MM.1S (cell line): ENCODE measurements at regions not wholly inside any gene's neighbourhood (a gene's known extent, or its start where the extent isn't known, plus 50 kb on each side); places are given as distances from the start of the nearest gene placed in this dataset.

Source experiments
- DNase-seq: peaks from one replicate; pipeline ENCODE4 v3.0.0-alpha.2; 2015
- H2AFZ ChIP-seq: fragments of 300-600 bp; sonication (generic); 2 replicates; pipeline ENCODE4 v1.6.0; 2016; ENCODE audit warnings: antibody characterized with exemption, low read length
- H3F3A ChIP-seq: fragments of 300-600 bp; sonication (generic); 2 replicates; pipeline ENCODE4 v1.6.1; 2016; ENCODE audit warnings: mild to moderate bottlenecking, antibody characterized with exemption, low read length, moderate library complexity, mixed read lengths; ENCODE audit not compliant: insufficient read depth
- H3K27ac ChIP-seq: fragments of 300-600 bp; sonication (generic); 2 replicates; pipeline ENCODE4 v1.5.1; 2016; ENCODE audit warnings: mild to moderate bottlenecking, low read length
- H3K27me3 ChIP-seq: fragments of 300-600 bp; sonication (generic); replicated peaks from 2 replicates; pipeline ENCODE4 v1.6.0; 2016; ENCODE audit warnings: low read length; ENCODE audit not compliant: insufficient read depth
- H3K36me3 ChIP-seq: fragments of 300-600 bp; sonication (generic); replicated peaks from 2 replicates; pipeline ENCODE4 v1.6.1; 2016; ENCODE audit warnings: mild to moderate bottlenecking, low read length, mixed read lengths; ENCODE audit not compliant: insufficient read depth
- H3K4me1 ChIP-seq: fragments of 300-600 bp; sonication (generic); 2 replicates; pipeline ENCODE4 v1.6.1; 2016; ENCODE audit warnings: low read length, mixed read lengths
- H3K4me2 ChIP-seq: fragments of 300-600 bp; sonication (generic); 2 replicates; pipeline ENCODE4 v1.6.0; 2016; ENCODE audit warnings: low read depth, low read length
- H3K4me3 ChIP-seq: fragments of 300-600 bp; sonication (generic); 2 replicates; pipeline ENCODE4 v1.5.1; 2016; ENCODE audit warnings: low read length, mixed read lengths
- H3K79me2 ChIP-seq: fragments of 300-600 bp; sonication (generic); 2 replicates; pipeline ENCODE4 v1.6.1; 2016; ENCODE audit warnings: mixed run types, low read length, mixed read lengths
- H3K9ac ChIP-seq: fragments of 300-600 bp; sonication (generic); 2 replicates; pipeline ENCODE4 v1.6.1; 2016; ENCODE audit warnings: low read length, mixed read lengths
- H3K9me2 ChIP-seq: fragments of 300-600 bp; sonication (generic); replicated peaks from 2 replicates; pipeline ENCODE4 v1.6.1; 2016; ENCODE audit warnings: mild to moderate bottlenecking, low read length, mixed read lengths; ENCODE audit not compliant: insufficient read depth
- H3K9me3 ChIP-seq: fragments of 300-600 bp; sonication (generic); replicated peaks from 2 replicates; pipeline ENCODE4 v1.6.1; 2016; ENCODE audit warnings: mild to moderate bottlenecking, low read length, mixed read lengths; ENCODE audit not compliant: insufficient read depth
- H4K20me1 ChIP-seq: fragments of 300-600 bp; sonication (generic); 2 replicates; pipeline ENCODE4 v1.6.1; 2016; ENCODE audit warnings: mild to moderate bottlenecking, low read length, moderate library complexity, mixed read lengths; ENCODE audit not compliant: insufficient read depth
- EZH2 ChIP-seq: fragments of 300-600 bp; sonication (generic); optimal IDR thresholded peaks from 2 replicates; pipeline ENCODE3; 2017; ENCODE audit warnings: low read depth, mild to moderate bottlenecking, antibody characterized with exemption, low read length, mixed read lengths
- EZH2phosphoT487 ChIP-seq: fragments of 300-600 bp; sonication (generic); IDR thresholded peaks from 2 replicates; pipeline ENCODE4 v1.6.1; 2018; ENCODE audit warnings: antibody characterized with exemption, low read length
- TF ChIP-seq, protein P1 (sequence below): fragments of 300-600 bp; sonication (generic); IDR thresholded peaks from 2 replicates; pipeline ENCODE4 v1.5.1; 2016; ENCODE audit warnings: antibody characterized with exemption, low read length, mixed read lengths

DNA sequence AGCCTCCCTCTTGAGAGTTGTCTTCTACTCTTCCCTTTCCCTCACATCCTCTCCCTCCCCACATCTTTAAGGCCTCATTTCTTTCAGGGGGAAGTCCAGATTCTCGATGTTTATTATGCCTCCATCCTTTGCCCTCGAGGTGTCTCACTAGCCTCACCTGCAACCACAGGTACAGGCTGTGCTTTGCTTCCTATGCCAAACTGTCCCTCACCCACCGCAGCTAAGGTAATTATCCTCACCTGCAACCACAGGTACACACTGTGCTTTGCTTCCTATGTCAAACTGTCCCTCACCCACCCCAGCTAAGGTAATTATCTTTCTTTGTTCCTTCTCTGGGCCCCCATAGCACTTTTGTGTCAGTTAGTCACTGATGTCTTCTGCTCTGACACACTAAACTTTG is 328.1 kb upstream of the SNX7 start:
- H3K4me3 ChIP-seq = no peak overlapping the region

DNA sequence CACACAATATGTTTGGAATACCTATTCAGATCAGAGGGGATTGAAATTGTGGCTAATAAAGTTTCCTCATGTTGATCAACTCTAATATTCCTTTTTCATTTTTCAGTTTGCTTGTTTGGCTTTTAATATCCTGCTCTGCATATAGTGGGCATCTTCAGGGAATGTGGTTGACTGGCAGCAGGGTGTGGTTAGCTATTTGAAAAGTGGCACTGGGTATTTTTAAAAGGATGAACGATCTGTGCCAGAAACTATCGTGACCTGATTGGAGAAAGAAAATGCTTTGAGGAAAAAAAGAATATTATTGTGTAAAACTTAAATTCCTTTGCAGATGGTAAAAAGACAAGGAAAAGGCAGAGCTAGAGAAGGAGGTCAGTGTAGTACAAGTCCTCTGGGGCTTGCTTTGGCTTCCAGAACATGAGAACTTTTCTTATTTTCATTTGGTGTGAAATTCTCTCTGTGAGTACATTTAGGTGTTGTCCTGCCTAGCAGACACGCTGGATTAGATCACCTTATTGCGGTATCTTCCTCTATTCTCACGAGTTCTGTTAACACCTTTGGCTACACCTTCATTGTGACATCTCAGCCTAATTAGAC is 329.7 kb upstream of the SNX7 start:
- H3K9ac ChIP-seq = no peak overlapping the region
- no peaks in the 10 kb centered on the region for H3K36me3 ChIP-seq
- no peaks in the 10 kb centered on the region for H3K9me3 ChIP-seq
- no peak for DNase-seq
- no peak overlapping the region for H3K4me3 ChIP-seq
- no peak overlapping the region for H2AFZ ChIP-seq
- no peak overlapping the region for H3K4me2 ChIP-seq
- no peaks in the 10 kb centered on the region for H3K27me3 ChIP-seq
- no peaks in the 10 kb centered on the region for H3K4me1 ChIP-seq
- no peaks in the 10 kb centered on the region for H3K9me2 ChIP-seq
- TF ChIP-seq, protein P1, sequence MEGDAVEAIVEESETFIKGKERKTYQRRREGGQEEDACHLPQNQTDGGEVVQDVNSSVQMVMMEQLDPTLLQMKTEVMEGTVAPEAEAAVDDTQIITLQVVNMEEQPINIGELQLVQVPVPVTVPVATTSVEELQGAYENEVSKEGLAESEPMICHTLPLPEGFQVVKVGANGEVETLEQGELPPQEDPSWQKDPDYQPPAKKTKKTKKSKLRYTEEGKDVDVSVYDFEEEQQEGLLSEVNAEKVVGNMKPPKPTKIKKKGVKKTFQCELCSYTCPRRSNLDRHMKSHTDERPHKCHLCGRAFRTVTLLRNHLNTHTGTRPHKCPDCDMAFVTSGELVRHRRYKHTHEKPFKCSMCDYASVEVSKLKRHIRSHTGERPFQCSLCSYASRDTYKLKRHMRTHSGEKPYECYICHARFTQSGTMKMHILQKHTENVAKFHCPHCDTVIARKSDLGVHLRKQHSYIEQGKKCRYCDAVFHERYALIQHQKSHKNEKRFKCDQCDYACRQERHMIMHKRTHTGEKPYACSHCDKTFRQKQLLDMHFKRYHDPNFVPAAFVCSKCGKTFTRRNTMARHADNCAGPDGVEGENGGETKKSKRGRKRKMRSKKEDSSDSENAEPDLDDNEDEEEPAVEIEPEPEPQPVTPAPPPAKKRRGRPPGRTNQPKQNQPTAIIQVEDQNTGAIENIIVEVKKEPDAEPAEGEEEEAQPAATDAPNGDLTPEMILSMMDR = no peak
- TF ChIP-seq EZH2 = no peak
- TF ChIP-seq EZH2phosphoT487 = no peak
- no peaks in the 10 kb centered on the region for H3K79me2 ChIP-seq
- H3K27ac ChIP-seq = no peak overlapping the region
- H4K20me1 ChIP-seq = no peaks in the 10 kb centered on the region
- H3F3A ChIP-seq = no peaks in the 10 kb centered on the region

More for the DNA sequence above, 328.1 kb upstream of the SNX7 start:
- Histone ChIP-seq H3F3A (no peaks in the 10 kb centered on the region), H3K9me2 (no peaks in the 10 kb centered on the region), H3K79me2 (no peaks in the 10 kb centered on the region), H3K4me2 (no peak overlapping the region), H3K27me3 (no peaks in the 10 kb centered on the region), H3K27ac (no peak overlapping the region), H3K36me3 (no peaks in the 10 kb centered on the region), H3K9ac (no peak overlapping the region), H3K9me3 (no peaks in the 10 kb centered on the region), H2AFZ (no peak overlapping the region), H4K20me1 (no peaks in the 10 kb centered on the region), H3K4me1 (no peaks in the 10 kb centered on the region)
- TF ChIP-seq, protein P1 = no peak
- TF ChIP-seq EZH2 (no peak), EZH2phosphoT487 (no peak)
- no peak for DNase-seq

DNA sequence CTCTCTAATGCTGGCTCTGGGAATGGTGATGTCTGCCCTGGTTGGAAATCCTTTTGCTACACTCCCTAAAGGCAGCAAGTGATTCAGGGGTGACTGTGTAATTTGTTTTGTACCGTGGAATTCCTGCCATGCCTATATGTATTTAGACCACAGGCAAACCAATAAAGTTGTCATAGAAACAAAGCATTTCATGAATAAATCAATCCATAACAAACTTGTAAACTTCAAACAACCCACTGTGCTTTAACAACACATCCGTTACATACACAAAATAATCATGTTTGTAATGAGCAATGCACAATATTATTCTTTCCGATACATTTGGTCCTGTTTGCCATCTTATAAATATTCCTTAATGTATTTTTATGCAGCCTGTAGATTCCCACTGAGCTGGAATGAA is 330.3 kb upstream of the SNX7 start:
- Histone ChIP-seq H3K79me2 (no peaks in the 10 kb centered on the region), H3K27me3 (no peaks in the 10 kb centered on the region), H3F3A (no peaks in the 10 kb centered on the region), H3K27ac (no peak overlapping the region), H4K20me1 (no peaks in the 10 kb centered on the region), H3K9me3 (no peaks in the 10 kb centered on the region), H3K9me2 (no peaks in the 10 kb centered on the region), H3K4me1 (no peaks in the 10 kb centered on the region), H3K4me3 (no peak overlapping the region), H3K4me2 (no peak overlapping the region), H2AFZ (no peak overlapping the region), H3K36me3 (no peaks in the 10 kb centered on the region), H3K9ac (no peak overlapping the region)
- TF ChIP-seq EZH2phosphoT487 (no peak), EZH2 (no peak)
- TF ChIP-seq, protein P1 = no peak
- DNase-seq = no peak
